ENCODE measurements at regions not wholly inside any gene's neighbourhood (a gene's known extent, or its start where the extent isn't known, plus 50 kb on each side); places are given as distances from the start of the nearest gene placed in this dataset.

GRCh38 chr5:143659599-143660238 lies 152.2 kb upstream of the HMHB1 start:
- H3K27ac Mint-ChIP-seq, result no peak overlapping the region
- H3K4me1 Mint-ChIP-seq (ENCODE audit: low read depth in 2 of 2), result no peaks in the 10 kb centered on the region
- no peak for ATAC-seq (replicated peaks)

DNA sequence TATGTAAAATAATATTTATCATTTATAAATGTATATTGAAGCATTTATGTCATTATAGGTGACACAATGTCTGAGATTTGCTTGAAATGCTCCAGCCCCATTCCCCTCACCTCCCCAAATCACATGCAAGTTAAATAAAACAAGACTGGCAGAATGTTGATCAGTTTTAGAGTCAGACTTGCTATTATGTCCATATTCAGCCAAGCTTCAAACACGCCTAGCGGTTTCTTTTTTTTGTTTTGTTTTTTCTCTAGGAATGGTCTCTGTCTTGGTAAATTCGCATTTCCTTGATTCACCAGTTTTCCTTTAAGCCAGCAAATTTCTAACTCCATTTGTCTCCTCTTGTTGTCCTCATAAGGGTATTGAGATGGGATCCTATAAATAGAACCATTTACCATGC lies 153.0 kb upstream of the HMHB1 start:
- H3K4me3 Mint-ChIP-seq, result no peak overlapping the region
- H3K27ac Mint-ChIP-seq, result no peak overlapping the region
- DNase-seq (no peak), ATAC-seq (replicated peaks) (no peak)
- H3K36me3 Mint-ChIP-seq (ENCODE audit: insufficient read depth), result no peaks in the 10 kb centered on the region
- no peaks in the 10 kb centered on the region for H3K27me3 Mint-ChIP-seq
- no peaks in the 10 kb centered on the region for H3K4me1 Mint-ChIP-seq (ENCODE audit: low read depth in 2 of 2)
- H3K9me3 Mint-ChIP-seq, result no peaks in the 10 kb centered on the region

More at GRCh38 chr5:143659599-143660238, 152.2 kb upstream of the HMHB1 start:
- no peaks in the 10 kb centered on the region for H3K36me3 Mint-ChIP-seq (ENCODE audit: insufficient read depth)
- no peak overlapping the region for H3K4me3 Mint-ChIP-seq
- H3K27me3 Mint-ChIP-seq, result no peaks in the 10 kb centered on the region
- DNase-seq, result no peak
- H3K9me3 Mint-ChIP-seq, result no peaks in the 10 kb centered on the region

DNA sequence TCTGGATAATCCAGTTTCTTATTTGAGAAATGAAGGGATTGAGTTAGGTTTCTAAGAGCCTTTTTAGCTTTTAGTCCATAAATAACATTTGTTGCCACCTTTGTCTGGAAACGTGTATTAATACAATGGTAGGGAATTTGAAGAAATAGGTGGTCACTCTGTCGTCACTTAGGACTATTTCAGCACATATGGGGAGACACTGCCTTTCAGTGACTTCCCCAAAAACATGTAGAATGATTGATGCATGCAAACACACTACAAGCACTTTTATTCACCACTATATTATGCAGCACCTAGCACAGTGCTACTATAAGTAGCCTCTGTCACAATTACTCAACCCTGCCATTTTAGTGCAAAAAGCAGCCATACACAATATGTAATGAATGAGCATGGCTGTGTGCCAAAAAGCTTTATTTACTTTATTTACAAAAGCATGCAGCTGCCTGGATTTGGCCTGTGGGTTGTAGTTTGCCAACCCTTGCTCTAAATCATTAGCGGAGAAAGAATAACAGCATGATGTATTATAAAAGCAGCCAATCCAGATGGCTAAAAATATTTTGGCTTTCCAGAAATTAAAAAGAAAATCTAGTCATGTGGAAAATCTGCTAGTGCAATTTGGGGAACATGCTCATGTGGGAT lies 154.2 kb upstream of the HMHB1 start:
- H3K27me3 Mint-ChIP-seq, result peaks cover 7 to 8% of the 10 kb centered on the region in 2 donors
- DNase-seq, result no peak
- no peaks in the 10 kb centered on the region for H3K4me1 Mint-ChIP-seq (ENCODE audit: low read depth in 2 of 2)

GRCh38 chr5:143653766-143654282 lies 158.1 kb upstream of the HMHB1 start:
- H3K4me3 Mint-ChIP-seq, result no peak overlapping the region
- no peaks in the 10 kb centered on the region for H3K36me3 Mint-ChIP-seq (ENCODE audit: insufficient read depth)
- H3K4me1 Mint-ChIP-seq (ENCODE audit: low read depth in 2 of 2), result peaks cover 0 to 7% of the 10 kb centered on the region in 2 donors
- no peak overlapping the region for H3K27ac Mint-ChIP-seq
- H3K27me3 Mint-ChIP-seq, result peaks cover 7 to 8% of the 10 kb centered on the region in 2 donors
- no peaks in the 10 kb centered on the region for H3K9me3 Mint-ChIP-seq
- ATAC-seq (replicated peaks), result no peak
- DNase-seq, result no peak

More for the DNA sequence above, 154.2 kb upstream of the HMHB1 start:
- no peaks in the 10 kb centered on the region for H3K36me3 Mint-ChIP-seq (ENCODE audit: insufficient read depth)
- no peak overlapping the region for H3K4me3 Mint-ChIP-seq
- H3K9me3 Mint-ChIP-seq, result no peaks in the 10 kb centered on the region
- ATAC-seq (replicated peaks), result no peak
- H3K27ac Mint-ChIP-seq, result no peak overlapping the region

GRCh38 chr5:143653256-143653655 lies 158.7 kb upstream of the HMHB1 start:
- Mint-ChIP-seq H3K9me3 (no peaks in the 10 kb centered on the region), H3K4me1 (ENCODE audit: low read depth in 2 of 2) (peaks cover 0 to 8% of the 10 kb centered on the region in 2 donors), H3K36me3 (ENCODE audit: insufficient read depth) (no peaks in the 10 kb centered on the region), H3K27me3 (peaks cover 7 to 8% of the 10 kb centered on the region in 2 donors), H3K4me3 (no peak overlapping the region), H3K27ac (no peak overlapping the region)
- no peak for ATAC-seq (replicated peaks)
- DNase-seq, result no peak

DNA sequence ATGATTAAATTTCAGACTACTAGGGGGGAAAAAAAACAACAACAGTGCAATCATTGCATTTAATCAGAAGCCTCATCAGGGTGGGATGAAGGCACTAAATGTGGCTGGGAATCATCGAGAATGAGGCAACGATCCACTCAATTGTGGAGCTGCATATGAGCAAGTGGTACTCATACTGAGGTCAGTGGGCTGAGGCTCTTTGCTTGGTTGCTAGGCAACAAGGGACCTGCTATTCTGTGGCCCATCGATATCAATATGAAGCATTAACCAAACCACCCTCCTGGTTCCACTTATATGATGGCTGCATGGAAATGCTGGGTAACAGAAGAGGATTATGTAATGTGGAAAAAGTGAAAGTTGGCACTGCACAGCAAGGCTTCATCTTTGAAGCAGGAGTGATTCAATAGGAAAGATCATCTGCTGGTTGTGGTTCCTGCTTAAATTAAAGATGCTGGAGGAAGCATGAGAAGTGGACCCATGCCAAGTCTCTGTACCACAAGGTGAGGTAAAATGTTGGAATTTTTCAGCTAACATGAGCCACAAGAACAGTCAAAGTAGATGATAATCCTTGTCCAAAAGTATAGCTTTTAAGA lies 159.8 kb upstream of the HMHB1 start:
- Mint-ChIP-seq H3K36me3 (ENCODE audit: insufficient read depth) (no peaks in the 10 kb centered on the region), H3K4me3 (no peak overlapping the region), H3K27me3 (peaks cover 7 to 8% of the 10 kb centered on the region in 2 donors), H3K9me3 (no peaks in the 10 kb centered on the region), H3K4me1 (ENCODE audit: low read depth in 2 of 2) (peaks cover 0 to 8% of the 10 kb centered on the region in 2 donors), H3K27ac (no peak overlapping the region)
- ATAC-seq (replicated peaks) (no peak), DNase-seq (no peak)

DNA sequence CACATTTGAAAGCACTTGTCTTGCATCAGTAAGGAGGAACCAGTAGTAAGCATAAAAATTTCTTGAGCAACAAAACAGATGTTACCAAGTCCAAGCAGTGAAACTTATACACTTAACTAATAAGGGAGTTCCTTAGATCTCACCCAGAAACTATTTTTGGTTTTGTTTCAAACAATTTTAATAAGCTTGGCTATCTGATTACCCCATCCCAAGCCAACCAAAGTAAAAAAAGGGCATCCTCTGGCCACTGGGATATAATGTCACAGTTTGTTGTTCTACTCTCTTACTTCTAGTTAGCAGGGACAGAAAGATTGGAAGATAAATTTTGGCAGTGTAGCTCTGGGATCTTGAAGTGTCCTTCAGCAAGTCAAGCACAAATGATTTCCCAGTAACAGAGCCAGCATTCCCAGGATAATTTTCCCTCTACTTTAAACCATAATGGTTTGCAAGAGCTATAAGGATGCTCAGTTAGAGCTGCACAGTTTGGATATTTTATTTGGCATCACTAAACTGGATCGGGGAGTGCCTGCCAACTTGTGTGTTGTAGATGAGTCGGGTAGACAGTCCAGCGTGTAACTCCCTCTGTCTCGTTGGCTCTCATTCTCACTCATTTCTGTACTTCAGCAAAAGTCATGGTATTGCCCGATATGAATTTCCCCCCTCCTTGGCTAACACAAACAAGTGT lies 161.9 kb upstream of the HMHB1 start:
- DNase-seq (no peak), ATAC-seq (replicated peaks) (no peak)
- Mint-ChIP-seq H3K27ac (no peak overlapping the region), H3K4me1 (ENCODE audit: low read depth in 2 of 2) (peaks cover 0 to 8% of the 10 kb centered on the region in 2 donors), H3K9me3 (no peaks in the 10 kb centered on the region), H3K36me3 (ENCODE audit: insufficient read depth) (no peaks in the 10 kb centered on the region), H3K4me3 (no peak overlapping the region), H3K27me3 (peaks cover 7 to 8% of the 10 kb centered on the region in 2 donors)

DNA sequence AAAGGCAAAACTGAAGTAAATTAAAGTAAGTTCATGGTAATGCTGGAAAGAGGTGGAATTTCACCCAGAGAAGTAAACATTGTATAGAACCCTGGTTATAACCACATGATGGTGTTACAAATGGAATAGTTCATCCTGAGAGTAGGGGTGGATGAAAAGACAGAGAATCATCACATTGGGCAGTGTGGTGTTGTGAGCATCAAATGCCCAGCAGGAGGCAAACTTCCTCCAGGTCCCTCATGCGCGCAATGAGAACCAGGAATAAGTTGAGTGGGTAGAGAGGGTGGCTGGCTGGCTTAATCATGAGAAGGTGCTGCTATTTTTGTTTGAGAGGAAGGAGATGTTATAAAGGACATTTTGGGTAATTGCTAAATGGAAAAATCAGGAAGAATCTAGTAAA lies 163.3 kb upstream of the HMHB1 start:
- no peak overlapping the region for H3K27ac Mint-ChIP-seq
- ATAC-seq (replicated peaks), result peak; percentile 21

GRCh38 chr5:143646961-143647360 lies 165.0 kb upstream of the HMHB1 start:
- Mint-ChIP-seq H3K9me3 (no peaks in the 10 kb centered on the region), H3K27ac (no peak overlapping the region), H3K4me3 (no peak overlapping the region), H3K4me1 (ENCODE audit: low read depth in 2 of 2) (peaks cover 0 to 4% of the 10 kb centered on the region in 2 donors), H3K36me3 (ENCODE audit: insufficient read depth) (no peaks in the 10 kb centered on the region), H3K27me3 (no peaks in the 10 kb centered on the region)
- DNase-seq (no peak), ATAC-seq (replicated peaks) (no peak)

More for the DNA sequence above, 163.3 kb upstream of the HMHB1 start:
- Mint-ChIP-seq H3K36me3 (ENCODE audit: insufficient read depth) (no peaks in the 10 kb centered on the region), H3K27me3 (peaks cover 5 to 7% of the 10 kb centered on the region in 2 donors), H3K4me1 (ENCODE audit: low read depth in 2 of 2) (peaks cover 0 to 8% of the 10 kb centered on the region in 2 donors), H3K9me3 (no peaks in the 10 kb centered on the region), H3K4me3 (no peak overlapping the region)
- DNase-seq, result peak in 1 of 3 experiments; percentile 1

DNA sequence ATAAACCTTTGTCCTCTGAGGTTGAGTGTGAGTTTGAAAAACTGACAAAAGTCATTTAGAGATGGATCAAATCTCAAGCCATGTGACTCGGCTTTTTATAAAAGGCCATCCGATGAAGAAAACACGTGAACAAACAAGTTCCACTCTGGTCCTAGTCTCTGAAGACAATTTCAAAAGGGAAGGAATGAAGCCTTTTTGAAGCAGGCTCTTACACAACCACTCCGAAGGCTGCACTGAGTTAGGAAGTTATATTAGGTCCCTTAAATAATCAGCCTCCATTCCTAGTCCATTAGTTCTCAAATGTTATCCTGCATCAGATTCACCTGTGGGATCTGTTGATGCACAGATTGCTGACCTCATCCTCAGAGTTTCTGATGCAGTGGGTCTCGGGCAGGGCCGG lies 166.6 kb upstream of the HMHB1 start:
- Mint-ChIP-seq H3K36me3 (ENCODE audit: insufficient read depth) (no peaks in the 10 kb centered on the region), H3K27ac (no peak overlapping the region), H3K9me3 (no peaks in the 10 kb centered on the region), H3K4me3 (no peak overlapping the region), H3K27me3 (no peaks in the 10 kb centered on the region), H3K4me1 (ENCODE audit: low read depth in 2 of 2) (peaks cover 0 to 2% of the 10 kb centered on the region in 2 donors)
- no peak for DNase-seq
- no peak for ATAC-seq (replicated peaks)

DNA sequence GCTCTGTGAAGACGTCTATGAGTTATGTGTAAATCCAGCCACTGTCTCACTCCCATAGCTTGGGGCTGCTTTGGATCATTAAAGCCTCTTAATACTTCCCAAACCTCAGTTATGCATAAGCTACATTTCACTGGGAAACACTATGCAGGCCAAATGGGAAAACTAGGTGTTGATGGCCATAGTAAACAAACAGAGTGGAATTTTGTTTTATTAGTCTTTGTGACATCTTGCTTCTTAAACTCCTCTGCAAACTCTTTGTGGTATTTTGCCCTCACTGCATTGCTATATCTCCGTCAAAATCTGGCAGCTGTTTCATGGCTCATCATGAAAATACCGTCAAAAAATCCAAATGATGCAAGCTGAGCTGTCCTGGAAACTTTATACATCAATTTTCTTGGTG lies 167.2 kb upstream of the HMHB1 start:
- Mint-ChIP-seq H3K27ac (no peak overlapping the region), H3K36me3 (ENCODE audit: insufficient read depth) (no peaks in the 10 kb centered on the region), H3K4me3 (no peak overlapping the region), H3K9me3 (no peaks in the 10 kb centered on the region), H3K4me1 (ENCODE audit: low read depth in 2 of 2) (peaks cover 0 to 2% of the 10 kb centered on the region in 2 donors), H3K27me3 (no peaks in the 10 kb centered on the region)
- no peak for ATAC-seq (replicated peaks)
- no peak for DNase-seq

- no peak for ATAC-seq (replicated peaks)
- no peak overlapping the region for H3K27ac Mint-ChIP-seq
- H3K4me3 Mint-ChIP-seq, result no peak overlapping the region
- no peaks in the 10 kb centered on the region for H3K27me3 Mint-ChIP-seq
- H3K9me3 Mint-ChIP-seq, result no peaks in the 10 kb centered on the region
- no peak for DNase-seq
- no peaks in the 10 kb centered on the region for H3K36me3 Mint-ChIP-seq (ENCODE audit: insufficient read depth)
- H3K4me1 Mint-ChIP-seq (ENCODE audit: low read depth in 2 of 2), result no peaks in the 10 kb centered on the region
Measured at GRCh38 chr5:143642791-143643190, 169.2 kb upstream of the HMHB1 start.

GRCh38 chr5:143641549-143642355 lies 170.2 kb upstream of the HMHB1 start:
- Mint-ChIP-seq H3K9me3 (no peaks in the 10 kb centered on the region), H3K36me3 (ENCODE audit: insufficient read depth) (no peaks in the 10 kb centered on the region), H3K4me1 (ENCODE audit: low read depth in 2 of 2) (no peaks in the 10 kb centered on the region), H3K4me3 (no peak overlapping the region), H3K27me3 (no peaks in the 10 kb centered on the region), H3K27ac (no peak overlapping the region)
- DNase-seq (no peak), ATAC-seq (replicated peaks) (no peak)

Measured in effector memory CD8-positive, alpha-beta T cell (primary cell).